Stimulated activated memory B cell treated with anti-CD40 and anti-IgM and Interleukin-4, amounts not matched to agents 10 μg/mL and 1 μg/mL and 100 μg/mL, for 72 hours (primary cell): ENCODE measurements at regions not wholly inside any gene's neighbourhood (a gene's known extent, or its start where the extent isn't known, plus 50 kb on each side); places are given as distances from the start of the nearest gene placed in this dataset.
"Not testable (repeated sequence)": the region's sequence is repeated elsewhere in the genome, so short reads cannot be mapped to it uniquely, and the experiment has no call there.

Experiments
- ATAC-seq: fragments of 150-1000 bp; cut with Tn5 transposase; 2 replicates; pipeline ENCODE4 v1.10.0; 2021
- H3K27ac Mint-ChIP-seq: one replicate; pipeline ENCODE4 v1.8.0; 2022; ENCODE audit warnings: mild to moderate bottlenecking, mixed read lengths
- H3K27me3 Mint-ChIP-seq: one replicate; pipeline ENCODE4 v1.8.0; 2022; ENCODE audit warnings: mixed read lengths
- H3K36me3 Mint-ChIP-seq: one replicate; pipeline ENCODE4 v1.8.0; 2022; ENCODE audit warnings: mixed read lengths
- H3K4me1 Mint-ChIP-seq: one replicate; pipeline ENCODE4 v1.8.0; 2022; ENCODE audit warnings: mixed read lengths
- H3K4me3 Mint-ChIP-seq: one replicate; pipeline ENCODE4 v1.8.0; 2022; ENCODE audit warnings: mild to moderate bottlenecking, moderate library complexity, mixed read lengths
- H3K9me3 Mint-ChIP-seq: one replicate; pipeline ENCODE4 v1.8.0; 2022; ENCODE audit warnings: mixed read lengths

- Mint-ChIP-seq H3K4me1 (no peaks in the 10 kb centered on the region), H3K9me3 (peaks cover 10% of the 10 kb centered on the region)
These were observed 162.5 kb upstream of the CNTNAP4 start for GRCh38 chr16:76114681-76115080.

GRCh38 chr16:76118344-76118743, 158.9 kb upstream of the CNTNAP4 start:
- H3K4me3 Mint-ChIP-seq = no peak overlapping the region

More at GRCh38 chr16:76114681-76115080, 162.5 kb upstream of the CNTNAP4 start:
- Mint-ChIP-seq H3K27me3 (no peaks in the 10 kb centered on the region), H3K27ac (no peak overlapping the region), H3K36me3 (no peaks in the 10 kb centered on the region), H3K4me3 (no peak overlapping the region)
- no peak for ATAC-seq

DNA sequence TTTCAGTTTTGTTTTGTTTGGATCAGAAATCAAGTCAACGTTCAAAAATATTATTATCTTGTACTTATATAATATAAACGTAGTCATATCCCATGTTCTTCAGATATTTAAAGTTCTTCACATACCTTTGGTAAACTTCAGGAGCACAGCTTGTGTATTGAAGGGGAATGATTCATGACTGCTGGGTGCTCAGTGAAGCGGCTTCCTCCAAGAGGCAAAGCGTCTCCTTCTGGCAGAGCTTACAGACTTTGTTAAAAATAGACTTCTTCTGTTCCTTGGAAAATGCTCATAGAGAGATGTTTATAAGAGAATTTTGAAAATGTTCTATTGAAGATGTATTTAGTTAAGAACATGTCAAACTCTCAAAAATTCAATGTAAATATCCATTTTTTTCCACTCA, 155.6 kb upstream of the CNTNAP4 start:
- peaks cover 4% of the 10 kb centered on the region for H3K9me3 Mint-ChIP-seq
- ATAC-seq = no peak
- H3K27me3 Mint-ChIP-seq = no peaks in the 10 kb centered on the region
- no peak overlapping the region for H3K27ac Mint-ChIP-seq
- H3K4me3 Mint-ChIP-seq = no peak overlapping the region
- H3K36me3 Mint-ChIP-seq = no peaks in the 10 kb centered on the region
- no peaks in the 10 kb centered on the region for H3K4me1 Mint-ChIP-seq

More at GRCh38 chr16:76118344-76118743, 158.9 kb upstream of the CNTNAP4 start:
- Mint-ChIP-seq H3K27me3 (no peaks in the 10 kb centered on the region), H3K9me3 (peaks cover 7% of the 10 kb centered on the region), H3K4me1 (no peaks in the 10 kb centered on the region), H3K36me3 (no peaks in the 10 kb centered on the region), H3K27ac (no peak overlapping the region)
- ATAC-seq = no peak

- no peaks in the 10 kb centered on the region for H3K36me3 Mint-ChIP-seq
- H3K9me3 Mint-ChIP-seq = peaks cover 3% of the 10 kb centered on the region
- no peak overlapping the region for H3K4me3 Mint-ChIP-seq
- no peak overlapping the region for H3K27ac Mint-ChIP-seq
- no peaks in the 10 kb centered on the region for H3K27me3 Mint-ChIP-seq
- no peak for ATAC-seq
- H3K4me1 Mint-ChIP-seq = no peaks in the 10 kb centered on the region
These were observed 153.2 kb upstream of the CNTNAP4 start for GRCh38 chr16:76123966-76124365.

- no peaks in the 10 kb centered on the region for H3K36me3 Mint-ChIP-seq
- H3K4me3 Mint-ChIP-seq = no peak overlapping the region
- peaks cover 9% of the 10 kb centered on the region for H3K9me3 Mint-ChIP-seq
- H3K27me3 Mint-ChIP-seq = no peaks in the 10 kb centered on the region
- no peaks in the 10 kb centered on the region for H3K4me1 Mint-ChIP-seq
- ATAC-seq = no peak
- H3K27ac Mint-ChIP-seq = no peak overlapping the region
These were observed 151.3 kb upstream of the CNTNAP4 start for GRCh38 chr16:76125871-76126270.

- not testable (repeated sequence) for H3K36me3 Mint-ChIP-seq, H3K9me3 Mint-ChIP-seq, ATAC-seq, H3K27me3 Mint-ChIP-seq, H3K4me3 Mint-ChIP-seq, H3K4me1 Mint-ChIP-seq, H3K27ac Mint-ChIP-seq
These were observed 139.1 kb upstream of the CNTNAP4 start for GRCh38 chr16:76138056-76138455.

DNA sequence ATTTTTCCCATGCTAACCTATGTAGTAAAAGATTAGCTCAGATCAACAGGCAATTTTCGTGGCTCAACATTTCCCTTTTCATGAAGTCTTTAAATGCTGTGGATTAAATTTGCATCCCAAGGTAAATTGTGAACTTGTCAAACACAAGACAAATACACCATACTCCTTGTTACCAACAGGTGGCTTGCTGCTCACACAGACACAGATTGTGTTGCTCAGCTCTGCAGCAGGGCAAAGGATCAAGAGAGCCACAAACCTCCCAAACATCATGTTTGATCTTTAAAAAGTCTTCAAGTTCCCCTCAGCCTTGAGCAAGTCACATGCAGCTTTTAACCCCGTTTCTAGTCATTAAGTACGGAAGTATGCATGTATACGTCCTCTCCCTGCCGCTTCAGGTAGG, 119.6 kb upstream of the CNTNAP4 start:
- H3K27ac Mint-ChIP-seq = no peak overlapping the region
- H3K4me3 Mint-ChIP-seq = no peak overlapping the region
- no peaks in the 10 kb centered on the region for H3K4me1 Mint-ChIP-seq
- H3K9me3 Mint-ChIP-seq = no peaks in the 10 kb centered on the region
- H3K27me3 Mint-ChIP-seq = no peaks in the 10 kb centered on the region
- no peaks in the 10 kb centered on the region for H3K36me3 Mint-ChIP-seq
- no peak for ATAC-seq

GRCh38 chr16:76162046-76162445, 115.2 kb upstream of the CNTNAP4 start:
- Mint-ChIP-seq H3K4me3 (no peak overlapping the region), H3K27me3 (no peaks in the 10 kb centered on the region), H3K9me3 (no peaks in the 10 kb centered on the region), H3K27ac (no peak overlapping the region), H3K4me1 (no peaks in the 10 kb centered on the region), H3K36me3 (no peaks in the 10 kb centered on the region)
- no peak for ATAC-seq

DNA sequence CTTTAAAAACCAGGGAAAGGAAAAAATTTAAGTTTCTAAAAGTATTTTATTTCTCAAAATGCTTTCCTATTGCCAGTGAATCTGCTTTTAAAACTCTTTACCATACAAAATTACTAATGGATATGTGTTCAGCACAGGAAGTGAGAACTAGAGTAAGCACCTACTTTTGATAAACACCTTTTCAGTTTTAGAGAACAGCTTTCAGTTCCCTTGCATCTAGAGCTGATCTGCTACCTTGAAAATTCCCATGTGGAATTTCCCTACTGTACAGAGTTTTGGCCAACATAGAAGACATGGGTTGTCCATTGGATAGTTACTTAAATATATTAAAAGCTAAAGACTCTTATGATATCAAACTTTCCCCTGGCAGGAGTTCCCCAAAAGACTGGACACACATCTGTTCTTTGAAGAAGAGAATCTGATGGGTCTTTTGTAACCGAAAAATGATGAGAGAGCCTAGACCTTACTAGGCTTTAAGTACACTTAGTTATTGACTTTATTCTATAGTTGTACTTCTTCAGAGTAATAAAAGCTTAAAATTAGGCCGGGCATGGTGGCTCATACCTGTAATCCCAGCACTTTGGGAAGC, 112.1 kb upstream of the CNTNAP4 start:
- no peak for ATAC-seq

DNA sequence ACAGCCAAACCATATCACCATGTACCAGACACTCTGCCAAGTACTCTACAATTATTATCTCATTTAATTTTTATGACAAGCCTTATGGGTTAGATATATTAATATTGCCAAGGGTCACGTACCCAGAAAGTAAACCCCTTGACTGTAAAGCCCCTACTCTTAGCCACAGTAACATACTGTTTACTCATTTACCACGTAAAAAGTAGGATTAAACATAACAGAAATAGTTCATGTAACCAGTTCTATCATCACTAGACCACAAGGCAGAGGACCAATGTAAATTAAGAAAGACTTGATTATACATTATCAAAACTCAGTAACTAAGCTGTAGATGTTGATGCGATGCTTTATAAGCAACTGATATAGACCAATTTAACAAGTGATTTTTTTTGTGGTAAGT, 101.5 kb upstream of the CNTNAP4 start:
- no peaks in the 10 kb centered on the region for H3K27me3 Mint-ChIP-seq
- no peak for ATAC-seq
- no peaks in the 10 kb centered on the region for H3K4me1 Mint-ChIP-seq
- H3K36me3 Mint-ChIP-seq = no peaks in the 10 kb centered on the region
- no peak overlapping the region for H3K27ac Mint-ChIP-seq
- no peak overlapping the region for H3K4me3 Mint-ChIP-seq
- peaks cover 14% of the 10 kb centered on the region for H3K9me3 Mint-ChIP-seq

More for the DNA sequence above, 112.1 kb upstream of the CNTNAP4 start:
- H3K27ac Mint-ChIP-seq = no peak overlapping the region
- H3K27me3 Mint-ChIP-seq = no peaks in the 10 kb centered on the region
- no peaks in the 10 kb centered on the region for H3K36me3 Mint-ChIP-seq
- no peak overlapping the region for H3K4me3 Mint-ChIP-seq
- H3K4me1 Mint-ChIP-seq = no peaks in the 10 kb centered on the region
- H3K9me3 Mint-ChIP-seq = peaks cover under 1% of the 10 kb centered on the region

DNA sequence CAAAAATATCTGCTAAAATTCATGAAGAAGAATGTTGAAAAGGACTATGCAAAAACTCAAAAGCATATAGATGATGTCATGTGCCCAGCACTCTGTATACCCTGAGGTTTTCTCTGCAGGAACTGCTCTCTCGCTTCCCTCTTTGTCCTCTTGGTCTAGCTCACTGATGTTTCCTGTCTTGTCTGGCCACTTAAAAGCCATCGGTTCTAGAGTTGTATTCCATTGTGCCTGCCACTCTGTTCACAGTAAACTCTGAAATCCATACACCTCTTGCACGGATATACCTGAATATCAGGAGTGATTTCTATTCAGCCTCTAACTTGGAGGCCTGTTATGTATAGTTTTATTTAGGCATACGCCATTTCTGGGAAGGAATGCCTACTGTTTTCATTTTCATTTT, 101.0 kb upstream of the CNTNAP4 start:
- no peak overlapping the region for H3K4me3 Mint-ChIP-seq
- peaks cover 14% of the 10 kb centered on the region for H3K9me3 Mint-ChIP-seq
- H3K4me1 Mint-ChIP-seq = no peaks in the 10 kb centered on the region
- ATAC-seq = no peak
- H3K27ac Mint-ChIP-seq = no peak overlapping the region
- H3K27me3 Mint-ChIP-seq = no peaks in the 10 kb centered on the region
- H3K36me3 Mint-ChIP-seq = no peaks in the 10 kb centered on the region

- peaks cover 14% of the 10 kb centered on the region for H3K9me3 Mint-ChIP-seq
- no peaks in the 10 kb centered on the region for H3K4me1 Mint-ChIP-seq
- no peak overlapping the region for H3K27ac Mint-ChIP-seq
- no peak for ATAC-seq
- H3K27me3 Mint-ChIP-seq = no peaks in the 10 kb centered on the region
- H3K4me3 Mint-ChIP-seq = no peak overlapping the region
- no peaks in the 10 kb centered on the region for H3K36me3 Mint-ChIP-seq
These were observed 100.6 kb upstream of the CNTNAP4 start for GRCh38 chr16:76176616-76177015.

GRCh38 chr16:76182041-76182635, 95.1 kb upstream of the CNTNAP4 start:
- H3K4me3 Mint-ChIP-seq = no peak overlapping the region
- no peak for ATAC-seq
- no peaks in the 10 kb centered on the region for H3K36me3 Mint-ChIP-seq
- no peaks in the 10 kb centered on the region for H3K4me1 Mint-ChIP-seq
- no peaks in the 10 kb centered on the region for H3K27me3 Mint-ChIP-seq
- peaks cover 10% of the 10 kb centered on the region for H3K9me3 Mint-ChIP-seq
- no peak overlapping the region for H3K27ac Mint-ChIP-seq

GRCh38 chr16:76183647-76184046, 93.6 kb upstream of the CNTNAP4 start:
- H3K4me1 Mint-ChIP-seq = no peaks in the 10 kb centered on the region
- H3K27ac Mint-ChIP-seq = no peak overlapping the region
- H3K36me3 Mint-ChIP-seq = no peaks in the 10 kb centered on the region
- no peak for ATAC-seq
- no peaks in the 10 kb centered on the region for H3K27me3 Mint-ChIP-seq
- no peak overlapping the region for H3K4me3 Mint-ChIP-seq
- H3K9me3 Mint-ChIP-seq = peaks cover 15% of the 10 kb centered on the region

- Mint-ChIP-seq H3K27me3 (no peaks in the 10 kb centered on the region), H3K4me3 (no peak overlapping the region), H3K9me3 (peaks cover 8% of the 10 kb centered on the region), H3K4me1 (no peaks in the 10 kb centered on the region), H3K27ac (no peak overlapping the region), H3K36me3 (no peaks in the 10 kb centered on the region)
- ATAC-seq = no peak
These were observed 87.1 kb upstream of the CNTNAP4 start for GRCh38 chr16:76190057-76190456.

DNA sequence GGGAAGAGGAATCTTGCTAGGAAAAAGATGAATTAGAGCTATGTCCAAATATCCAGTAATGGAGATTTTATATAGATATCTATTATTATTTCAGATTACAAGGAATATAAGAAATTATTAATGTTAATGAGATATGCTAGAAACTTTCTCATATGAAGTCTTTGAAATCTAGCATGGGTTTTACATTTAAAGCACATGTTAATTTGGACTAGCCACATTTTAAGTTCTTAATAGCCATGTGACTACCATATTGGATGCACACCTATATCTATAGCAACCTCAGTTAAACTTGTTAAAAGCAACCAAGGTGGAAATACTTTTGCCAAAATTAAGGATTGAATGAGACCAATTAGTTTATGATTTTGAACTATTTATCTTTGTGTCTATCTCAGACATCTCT, 86.7 kb upstream of the CNTNAP4 start:
- Mint-ChIP-seq H3K27me3 (no peaks in the 10 kb centered on the region), H3K36me3 (no peaks in the 10 kb centered on the region), H3K27ac (no peak overlapping the region), H3K4me3 (no peak overlapping the region), H3K9me3 (peaks cover 8% of the 10 kb centered on the region), H3K4me1 (no peaks in the 10 kb centered on the region)
- no peak for ATAC-seq
